ENCODE measurements at regions not wholly inside any gene's neighbourhood (a gene's known extent, or its start where the extent isn't known, plus 50 kb on each side); places are given as distances from the start of the nearest gene placed in this dataset.

GRCh38 chr20:7137395-7138151 is 370.1 kb downstream of the BMP2 start:
- no peak for DNase-seq (ENCODE audit: low read depth in 1 of 2, low spot score in 1 of 2)
- peaks cover 9% of the 10 kb centered on the region for H3K4me1 ChIP-seq (ENCODE audit: low read depth)
- no peaks in the 10 kb centered on the region for H3K27me3 ChIP-seq
- no peak overlapping the region for H3K27ac ChIP-seq
- H3K4me3 ChIP-seq = no peak overlapping the region
- H3K36me3 ChIP-seq = no peaks in the 10 kb centered on the region
- TF ChIP-seq, protein P1, sequence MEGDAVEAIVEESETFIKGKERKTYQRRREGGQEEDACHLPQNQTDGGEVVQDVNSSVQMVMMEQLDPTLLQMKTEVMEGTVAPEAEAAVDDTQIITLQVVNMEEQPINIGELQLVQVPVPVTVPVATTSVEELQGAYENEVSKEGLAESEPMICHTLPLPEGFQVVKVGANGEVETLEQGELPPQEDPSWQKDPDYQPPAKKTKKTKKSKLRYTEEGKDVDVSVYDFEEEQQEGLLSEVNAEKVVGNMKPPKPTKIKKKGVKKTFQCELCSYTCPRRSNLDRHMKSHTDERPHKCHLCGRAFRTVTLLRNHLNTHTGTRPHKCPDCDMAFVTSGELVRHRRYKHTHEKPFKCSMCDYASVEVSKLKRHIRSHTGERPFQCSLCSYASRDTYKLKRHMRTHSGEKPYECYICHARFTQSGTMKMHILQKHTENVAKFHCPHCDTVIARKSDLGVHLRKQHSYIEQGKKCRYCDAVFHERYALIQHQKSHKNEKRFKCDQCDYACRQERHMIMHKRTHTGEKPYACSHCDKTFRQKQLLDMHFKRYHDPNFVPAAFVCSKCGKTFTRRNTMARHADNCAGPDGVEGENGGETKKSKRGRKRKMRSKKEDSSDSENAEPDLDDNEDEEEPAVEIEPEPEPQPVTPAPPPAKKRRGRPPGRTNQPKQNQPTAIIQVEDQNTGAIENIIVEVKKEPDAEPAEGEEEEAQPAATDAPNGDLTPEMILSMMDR (IDR thresholded peaks at IDR 0.05; ENCODE audit: low read depth, low read length) = no peak
- H3K9me3 ChIP-seq (ENCODE audit: low read depth) = no peaks in the 10 kb centered on the region

GRCh38 chr20:7144464-7144863 is 377.0 kb downstream of the BMP2 start:
- TF ChIP-seq, protein P1 (IDR thresholded peaks at IDR 0.05; ENCODE audit: low read depth, low read length) = no peak
- Histone ChIP-seq H3K4me1 (ENCODE audit: low read depth) (peaks cover 4% of the 10 kb centered on the region), H3K9me3 (ENCODE audit: low read depth) (no peaks in the 10 kb centered on the region), H3K27ac (no peak overlapping the region), H3K36me3 (no peaks in the 10 kb centered on the region), H3K27me3 (no peaks in the 10 kb centered on the region), H3K4me3 (no peak overlapping the region)
- DNase-seq (ENCODE audit: low read depth in 1 of 2, low spot score in 1 of 2) = no peak

DNA sequence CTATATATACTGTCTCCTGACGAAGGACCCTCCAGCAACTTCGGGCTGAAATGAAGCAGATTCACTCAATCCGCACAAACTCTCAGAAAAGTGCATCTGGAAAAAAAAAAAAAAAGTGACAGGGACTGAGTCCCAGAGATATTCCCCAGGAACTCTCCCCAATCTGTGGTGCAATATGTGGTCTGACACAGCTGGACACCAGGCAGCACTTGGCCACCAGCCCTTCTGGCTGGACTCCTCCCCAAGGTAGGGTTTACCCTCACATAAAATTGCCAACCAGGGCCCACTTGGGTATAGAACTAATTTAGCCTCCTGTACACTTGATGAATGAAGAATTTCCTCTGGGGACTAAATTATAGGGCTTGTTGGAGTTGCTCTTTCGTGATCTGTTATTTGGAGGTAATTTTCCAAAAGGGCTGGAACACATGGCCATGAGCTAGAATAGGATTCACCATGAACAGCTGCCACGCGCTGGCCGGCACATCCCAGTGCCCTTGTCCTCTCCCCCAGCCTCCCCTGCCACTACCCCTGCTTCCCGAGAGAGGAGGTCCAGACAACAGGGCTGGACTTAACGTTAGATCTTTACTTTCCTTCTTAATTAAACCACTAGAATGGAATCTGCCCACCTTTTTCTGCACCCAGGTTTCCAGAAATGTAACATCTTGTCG is 379.2 kb downstream of the BMP2 start:
- TF ChIP-seq, protein P1 (IDR thresholded peaks at IDR 0.05; ENCODE audit: low read depth, low read length) = no peak
- no peaks in the 10 kb centered on the region for H3K27me3 ChIP-seq
- H3K4me3 ChIP-seq = no peak overlapping the region
- no peaks in the 10 kb centered on the region for H3K9me3 ChIP-seq (ENCODE audit: low read depth)
- no peak overlapping the region for H3K27ac ChIP-seq
- peaks cover 4% of the 10 kb centered on the region for H3K4me1 ChIP-seq (ENCODE audit: low read depth)
- no peaks in the 10 kb centered on the region for H3K36me3 ChIP-seq
- no peak for DNase-seq (ENCODE audit: low read depth in 1 of 2, low spot score in 1 of 2)

DNA sequence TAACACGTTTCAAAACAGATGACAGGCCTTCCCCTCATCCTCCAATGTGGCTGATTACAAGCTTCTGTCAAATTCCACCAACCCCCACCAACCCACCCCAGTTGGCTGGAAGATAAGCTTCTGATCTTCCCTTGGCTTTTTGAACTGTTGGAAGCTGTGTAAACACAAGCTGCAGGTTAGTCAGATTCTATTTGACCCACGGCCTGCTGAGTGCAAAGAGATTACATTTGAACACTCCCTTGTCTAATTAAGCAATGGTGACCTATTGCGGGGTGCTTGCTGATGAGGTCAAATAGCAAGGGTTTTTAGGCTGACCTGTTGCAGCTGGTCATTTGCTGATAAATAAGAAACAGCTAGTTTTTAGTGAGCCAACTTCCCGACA is 379.7 kb downstream of the BMP2 start:
- TF ChIP-seq, protein P1 (IDR thresholded peaks at IDR 0.05; ENCODE audit: low read depth, low read length) = no peak
- no peak for DNase-seq (ENCODE audit: low read depth in 1 of 2, low spot score in 1 of 2)

GRCh38 chr20:7151676-7152470 is 384.4 kb downstream of the BMP2 start:
- H3K27ac ChIP-seq = no peak overlapping the region
- H3K4me1 ChIP-seq (ENCODE audit: low read depth) = peaks cover 4% of the 10 kb centered on the region
- no peaks in the 10 kb centered on the region for H3K36me3 ChIP-seq
- no peaks in the 10 kb centered on the region for H3K9me3 ChIP-seq (ENCODE audit: low read depth)
- no peaks in the 10 kb centered on the region for H3K27me3 ChIP-seq
- TF ChIP-seq, protein P1 (IDR thresholded peaks at IDR 0.05; ENCODE audit: low read depth, low read length) = no peak
- no peak for DNase-seq (ENCODE audit: low read depth in 1 of 2, low spot score in 1 of 2)
- H3K4me3 ChIP-seq = no peak overlapping the region

More for the DNA sequence above, 379.7 kb downstream of the BMP2 start:
- Histone ChIP-seq H3K27ac (no peak overlapping the region), H3K27me3 (no peaks in the 10 kb centered on the region), H3K9me3 (ENCODE audit: low read depth) (no peaks in the 10 kb centered on the region), H3K4me1 (ENCODE audit: low read depth) (peaks cover 4% of the 10 kb centered on the region), H3K4me3 (no peak overlapping the region), H3K36me3 (no peaks in the 10 kb centered on the region)

Data from cardiac muscle cell (in vitro differentiated cells and primary cell).